ENCODE measurements at regions not wholly inside any gene's neighbourhood (a gene's known extent, or its start where the extent isn't known, plus 50 kb on each side); places are given as distances from the start of the nearest gene placed in this dataset.

- DNase-seq (ENCODE audit: low read depth) = no peak
- no peak overlapping the region for H3K4me3 ChIP-seq (ENCODE audit: low read depth, low read length)
- TF ChIP-seq CTCF (IDR thresholded peaks at IDR 0.05; ENCODE audit: insufficient read depth, low read depth, low read length) = no peak
Measured at GRCh38 chr11:115764176-115764575, 260.0 kb upstream of the CADM1 start.

- no peak for TF ChIP-seq CTCF (IDR thresholded peaks at IDR 0.05; ENCODE audit: insufficient read depth, low read depth, low read length)
- no peak for DNase-seq (ENCODE audit: low read depth)
- no peak overlapping the region for H3K4me3 ChIP-seq (ENCODE audit: low read depth, low read length)
Measured at GRCh38 chr11:115761817-115762216, 257.6 kb upstream of the CADM1 start.

GRCh38 chr11:115761348-115761747 is 257.1 kb upstream of the CADM1 start:
- no peak for DNase-seq (ENCODE audit: low read depth)
- H3K4me3 ChIP-seq (ENCODE audit: low read depth, low read length) = no peak overlapping the region
- TF ChIP-seq CTCF (IDR thresholded peaks at IDR 0.05; ENCODE audit: insufficient read depth, low read depth, low read length) = no peak

- no peak for TF ChIP-seq CTCF (IDR thresholded peaks at IDR 0.05; ENCODE audit: insufficient read depth, low read depth, low read length)
- DNase-seq (ENCODE audit: low read depth) = no peak
- no peak overlapping the region for H3K4me3 ChIP-seq (ENCODE audit: low read depth, low read length)
Measured at GRCh38 chr11:115760461-115761320, 256.5 kb upstream of the CADM1 start.

GRCh38 chr11:115759622-115760460 is 255.6 kb upstream of the CADM1 start:
- no peak overlapping the region for H3K4me3 ChIP-seq (ENCODE audit: low read depth, low read length)
- no peak for TF ChIP-seq CTCF (IDR thresholded peaks at IDR 0.05; ENCODE audit: insufficient read depth, low read depth, low read length)
- DNase-seq (ENCODE audit: low read depth) = no peak

- no peak for DNase-seq (ENCODE audit: low read depth)
- no peak for TF ChIP-seq CTCF (IDR thresholded peaks at IDR 0.05; ENCODE audit: insufficient read depth, low read depth, low read length)
- no peak overlapping the region for H3K4me3 ChIP-seq (ENCODE audit: low read depth, low read length)
Measured at GRCh38 chr11:115758011-115758410, 253.8 kb upstream of the CADM1 start.
